Astrocyte (in vitro differentiated cells and primary cell): ENCODE measurements at regions not wholly inside any gene's neighbourhood (a gene's known extent, or its start where the extent isn't known, plus 50 kb on each side); places are given as distances from the start of the nearest gene placed in this dataset.
A peak's percentile ranks its signal among the peaks of the same experiment; 100 is the strongest.

ENCODE experiments used
- DNase-seq: peaks from one replicate; pipeline ENCODE4 v3.0.0-alpha.2; 2010; ENCODE audit warnings: low read depth
- FAIRE-seq: peaks from 2 replicates; lab custom pipeline; 2011; peaks lifted over from hg19 to GRCh38; lab: Jason Lieb, UNC
- H2AFZ ChIP-seq: 2 replicates; pipeline ENCODE4 v1.6.0; 2012; ENCODE audit warnings: low read depth, low read length, inconsistent platforms
- H3K27ac ChIP-seq: 2 replicates; pipeline ENCODE4 v1.5.1; 2011; ENCODE audit warnings: low read depth, low read length, inconsistent platforms
- H3K27me3 ChIP-seq: 2 replicates; pipeline ENCODE4 v1.6.0; 2011; ENCODE audit warnings: low read length, inconsistent platforms; ENCODE audit not compliant: insufficient read depth
- H3K36me3 ChIP-seq: 2 replicates; pipeline ENCODE4 v1.5.1; 2011; ENCODE audit warnings: low read length, inconsistent platforms; ENCODE audit not compliant: insufficient read depth
- H3K4me1 ChIP-seq: 2 replicates; pipeline ENCODE4 v1.5.1; 2011; ENCODE audit warnings: low read length, inconsistent platforms; ENCODE audit not compliant: insufficient read depth
- H3K4me2 ChIP-seq: 2 replicates; pipeline ENCODE4 v1.6.0; 2012; ENCODE audit warnings: low read length, inconsistent platforms
- H3K4me3 ChIP-seq: 2 replicates; pipeline ENCODE4 v1.5.1; 2011; ENCODE audit warnings: low read depth, mild to moderate bottlenecking, low read length, inconsistent platforms; ENCODE audit not compliant: insufficient read depth
- H3K79me2 ChIP-seq: 2 replicates; pipeline ENCODE4 v1.6.0; 2012; ENCODE audit warnings: mild to moderate bottlenecking, low read length, inconsistent platforms; ENCODE audit not compliant: insufficient read depth
- H3K9ac ChIP-seq: 2 replicates; pipeline ENCODE4 v1.6.0; 2012; ENCODE audit warnings: mild to moderate bottlenecking, low read length, inconsistent platforms
- H3K9me3 ChIP-seq: 2 replicates; pipeline ENCODE4 v1.5.1; 2012; ENCODE audit warnings: low read depth, mild to moderate bottlenecking, low read length, inconsistent platforms; ENCODE audit not compliant: insufficient read depth
- H4K20me1 ChIP-seq: 2 replicates; pipeline ENCODE4 v1.6.0; 2012; ENCODE audit warnings: low read length, inconsistent platforms; ENCODE audit not compliant: insufficient read depth
- H3K27ac Mint-ChIP-seq: one replicate; pipeline ENCODE4 v1.8.0; 2021; ENCODE audit warnings: mild to moderate bottlenecking, mixed read lengths; ENCODE audit not compliant: unreplicated experiment
- H3K27me3 Mint-ChIP-seq: one replicate; pipeline ENCODE4 v1.8.0; 2021; ENCODE audit warnings: low read depth, mixed read lengths; ENCODE audit not compliant: unreplicated experiment
- H3K36me3 Mint-ChIP-seq: one replicate; pipeline ENCODE4 v1.8.0; 2021; ENCODE audit warnings: low read depth, mixed read lengths; ENCODE audit not compliant: unreplicated experiment
- H3K4me1 Mint-ChIP-seq: one replicate; pipeline ENCODE4 v1.8.0; 2021; ENCODE audit warnings: low read depth, mixed read lengths; ENCODE audit not compliant: unreplicated experiment
- H3K4me3 Mint-ChIP-seq: one replicate; pipeline ENCODE4 v1.8.0; 2021; ENCODE audit warnings: mild to moderate bottlenecking, moderate library complexity, mixed read lengths; ENCODE audit not compliant: unreplicated experiment
- H3K9me3 Mint-ChIP-seq: one replicate; pipeline ENCODE4 v1.8.0; 2021; ENCODE audit warnings: mild to moderate bottlenecking, mixed read lengths; ENCODE audit not compliant: unreplicated experiment
- CTCF ChIP-seq: IDR thresholded peaks from 2 replicates; pipeline ENCODE4 v1.5.1; 2011; ENCODE audit warnings: low read depth, mild to moderate bottlenecking, inconsistent platforms, low read length, moderate library complexity; ENCODE audit not compliant: insufficient read depth
- EZH2 ChIP-seq: IDR thresholded peaks from 2 replicates; pipeline ENCODE4 v1.6.1; 2012; ENCODE audit warnings: mild to moderate bottlenecking, low read length, inconsistent platforms; ENCODE audit not compliant: insufficient read depth

- Histone ChIP-seq H3K4me2 (no peak overlapping the region), H3K9me3 (no peaks in the 10 kb centered on the region), H3K27me3 (no peaks in the 10 kb centered on the region), H3K79me2 (peaks cover 91% of the 10 kb centered on the region), H3K27ac (no peak overlapping the region), H3K36me3 (no peaks in the 10 kb centered on the region), H2AFZ (no peak overlapping the region), H3K9ac (no peak overlapping the region), H3K4me3 (no peak overlapping the region), H4K20me1 (peaks cover 74% of the 10 kb centered on the region), H3K4me1 (peaks cover 28% of the 10 kb centered on the region)
- H3K36me3 Mint-ChIP-seq = peaks cover 7% of the 10 kb centered on the region
- peak overlapping the region; percentile 82 for H3K27ac Mint-ChIP-seq
- H3K9me3 Mint-ChIP-seq = no peaks in the 10 kb centered on the region
- DNase-seq = no peak
- no peaks in the 10 kb centered on the region for H3K27me3 Mint-ChIP-seq
- no peak for FAIRE-seq
- H3K4me1 Mint-ChIP-seq = peaks cover 66% of the 10 kb centered on the region
- TF ChIP-seq CTCF (no peak), EZH2 (no peak)
- no peak overlapping the region for H3K4me3 Mint-ChIP-seq
These were observed 50.8 kb upstream of the MACF1 start for GRCh38 chr1:39153684-39154083.

GRCh38 chr1:39154553-39155421 lies 49.7 kb upstream of the MACF1 start:
- DNase-seq (peak; percentile 95), FAIRE-seq (no peak)
- Histone ChIP-seq H3K36me3 (no peaks in the 10 kb centered on the region), H3K79me2 (peaks cover 93% of the 10 kb centered on the region), H2AFZ (no peak overlapping the region), H3K4me1 (peaks cover 39% of the 10 kb centered on the region), H3K27ac (peak overlapping the region; percentile 48), H4K20me1 (peaks cover 75% of the 10 kb centered on the region), H3K4me2 (peak overlapping the region; percentile 47), H3K27me3 (no peaks in the 10 kb centered on the region), H3K9me3 (no peaks in the 10 kb centered on the region), H3K9ac (peak overlapping the region; percentile 52), H3K4me3 (no peak overlapping the region)
- H3K36me3 Mint-ChIP-seq = peaks cover 7% of the 10 kb centered on the region
- no peak for TF ChIP-seq EZH2
- TF ChIP-seq CTCF = no peak
- H3K4me3 Mint-ChIP-seq = peak overlapping the region; percentile 54
- H3K4me1 Mint-ChIP-seq = peaks cover 68% of the 10 kb centered on the region
- peak overlapping the region; percentile 82 for H3K27ac Mint-ChIP-seq
- no peaks in the 10 kb centered on the region for H3K27me3 Mint-ChIP-seq
- H3K9me3 Mint-ChIP-seq = no peaks in the 10 kb centered on the region
